ENCODE measurements at regions not wholly inside any gene's neighbourhood (a gene's known extent, or its start where the extent isn't known, plus 50 kb on each side); places are given as distances from the start of the nearest gene placed in this dataset.

GRCh38 chr21:40950970-40951369 lies 104.0 kb upstream of the DSCAM start:
- Histone ChIP-seq H2AFZ (ENCODE audit: low read length) (no peak overlapping the region), H3K9me3 (ENCODE audit: low read length) (peaks cover 41% of the 10 kb centered on the region), H3K27me3 (ENCODE audit: control insufficient read depth in 1 of 2, insufficient read depth in 2 of 2, low read length in 2 of 2) (no peaks in the 10 kb centered on the region), H3K36me3 (replicated peaks in 1 of 2; ENCODE audit: control insufficient read depth in 1 of 2, insufficient read depth in 2 of 2, low read length in 2 of 2) (no peaks in the 10 kb centered on the region), H3K27ac (ENCODE audit: extremely low read length, insufficient read depth, low read length) (no peak overlapping the region), H3K79me2 (ENCODE audit: insufficient read depth, low read length) (no peaks in the 10 kb centered on the region), H3K4me3 (replicated peaks in 1 of 3; ENCODE audit: insufficient read depth in 1 of 3, low read depth in 2 of 3, low read length in 3 of 3) (no peak overlapping the region), H3K9ac (ENCODE audit: insufficient read depth, low read depth, low read length) (no peak overlapping the region), H4K20me1 (ENCODE audit: insufficient read depth, low read length) (no peaks in the 10 kb centered on the region), H3K4me2 (ENCODE audit: low read depth, low read length) (no peak overlapping the region), H3K4me1 (ENCODE audit: insufficient read depth, low read length) (no peaks in the 10 kb centered on the region)
- no peak for FAIRE-seq
- no peak for TF ChIP-seq ZNF18 (CRISPR knock-in tag; IDR thresholded peaks at IDR 0.05; ENCODE audit: insufficient replicate concordance)
- TF ChIP-seq BCLAF1 (IDR thresholded peaks at IDR 0.05), result no peak
- TF ChIP-seq ZNF234 (CRISPR knock-in tag; conservative IDR thresholded peaks at IDR 0.05), result no peak
- no peak for TF ChIP-seq MBNL3 (CRISPR knock-in tag; conservative IDR thresholded peaks at IDR 0.05)
- no peak for TF ChIP-seq SMYD3 (CRISPR knock-in tag; IDR thresholded peaks at IDR 0.05)
- TF ChIP-seq, protein P1, sequence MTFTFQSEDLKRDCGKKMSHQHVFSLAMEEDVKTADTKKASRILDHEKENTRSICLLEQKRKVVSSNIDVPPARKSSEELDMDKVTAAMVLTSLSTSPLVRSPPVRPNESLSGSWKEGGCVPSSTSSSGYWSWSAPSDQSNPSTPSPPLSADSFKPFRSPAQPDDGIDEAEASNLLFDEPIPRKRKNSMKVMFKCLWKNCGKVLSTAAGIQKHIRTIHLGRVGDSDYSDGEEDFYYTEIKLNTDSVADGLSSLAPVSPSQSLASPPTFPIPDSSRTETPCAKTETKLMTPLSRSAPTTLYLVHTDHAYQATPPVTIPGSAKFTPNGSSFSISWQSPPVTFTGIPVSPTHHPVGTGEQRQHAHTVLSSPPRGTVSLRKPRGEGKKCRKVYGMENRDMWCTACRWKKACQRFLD (CRISPR knock-in tag; IDR thresholded peaks at IDR 0.05; ENCODE audit: borderline replicate concordance), result no peak
- TF ChIP-seq, protein P2, sequence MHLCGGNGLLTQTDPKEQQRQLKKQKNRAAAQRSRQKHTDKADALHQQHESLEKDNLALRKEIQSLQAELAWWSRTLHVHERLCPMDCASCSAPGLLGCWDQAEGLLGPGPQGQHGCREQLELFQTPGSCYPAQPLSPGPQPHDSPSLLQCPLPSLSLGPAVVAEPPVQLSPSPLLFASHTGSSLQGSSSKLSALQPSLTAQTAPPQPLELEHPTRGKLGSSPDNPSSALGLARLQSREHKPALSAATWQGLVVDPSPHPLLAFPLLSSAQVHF (CRISPR knock-in tag; IDR thresholded peaks at IDR 0.05), result no peak
- no peak for TF ChIP-seq ARNT2 (CRISPR knock-in tag; IDR thresholded peaks at IDR 0.05; ENCODE audit: low read depth)
- TF ChIP-seq ELK4 (CRISPR knock-in tag; IDR thresholded peaks at IDR 0.05; ENCODE audit: borderline replicate concordance), result no peak
- TF ChIP-seq ZNF225 (CRISPR knock-in tag; IDR thresholded peaks at IDR 0.05), result no peak
- no TSS peak for BruUV-seq (replicated peaks)
- no peak for ATAC-seq
- ChIA-PET CTCF (ENCODE audit: low intra/inter-chr PET ratio, low total read pairs) (no interaction called here), POLR2A (no interaction called here)
- DNase-seq (ENCODE audit: low spot score), result no peak
- in situ Hi-C loops (cut with HindIII; ENCODE audit: extremely low pct_ligation_motif_present, low pct_unique_long_range_greater_than_20kb), result no loop called here
- intact Hi-C loops (cut with micrococcal nuclease; ENCODE audit: unreplicated experiment), result no loop called here

Measured in HepG2 (cell line).